Hepatocyte (in vitro differentiated cells): ENCODE measurements at regions not wholly inside any gene's neighbourhood (a gene's known extent, or its start where the extent isn't known, plus 50 kb on each side); places are given as distances from the start of the nearest gene placed in this dataset.

Source experiments
- DNase-seq: peaks from one replicate; pipeline ENCODE4 v3.0.0-alpha.2; 2016; ENCODE audit warnings: low spot score
- H2AFZ ChIP-seq: fragments of 200-600 bp; sonication (generic); 2 replicates; pipeline ENCODE4 v1.6.0; 2016; ENCODE audit warnings: antibody characterized with exemption, mild to moderate bottlenecking
- H3K27ac ChIP-seq: fragments of 200-600 bp; sonication (generic); 2 replicates; pipeline ENCODE4 v1.5.1; 2016; ENCODE audit warnings: mild to moderate bottlenecking
- H3K27me3 ChIP-seq: fragments of 200-600 bp; sonication (generic); 2 replicates; pipeline ENCODE4 v1.6.1; 2016
- H3K36me3 ChIP-seq: fragments of 200-600 bp; sonication (generic); replicated peaks from 2 replicates; pipeline ENCODE4 v1.5.1; 2016; ENCODE audit warnings: low read depth; ENCODE audit not compliant: insufficient read depth
- H3K4me1 ChIP-seq: fragments of 200-600 bp; sonication (generic); 2 replicates; pipeline ENCODE4 v1.5.1; 2016; ENCODE audit warnings: mild to moderate bottlenecking, moderate library complexity; ENCODE audit not compliant: insufficient read depth
- H3K4me2 ChIP-seq: fragments of 200-600 bp; sonication (generic); 2 replicates; pipeline ENCODE4 v1.6.0; 2016
- H3K4me3 ChIP-seq: fragments of 200-600 bp; sonication (generic); 2 replicates; pipeline ENCODE4 v1.5.1; 2016; ENCODE audit warnings: mild to moderate bottlenecking
- H3K79me2 ChIP-seq: fragments of 200-600 bp; sonication (generic); 2 replicates; pipeline ENCODE4 v1.6.0; 2017; ENCODE audit warnings: mild to moderate bottlenecking
- H3K9me2 ChIP-seq: fragments of 200-600 bp; sonication (generic); replicated peaks from 2 replicates; pipeline ENCODE4 v1.6.0; 2017; ENCODE audit warnings: mild to moderate bottlenecking; ENCODE audit not compliant: insufficient read depth
- H3K9me3 ChIP-seq: fragments of 200-600 bp; sonication (generic); 2 replicates; pipeline ENCODE4 v1.5.1; 2016; ENCODE audit warnings: low read depth, mild to moderate bottlenecking
- H4K20me1 ChIP-seq: fragments of 200-600 bp; sonication (generic); 2 replicates; pipeline ENCODE4 v1.6.0; 2016; ENCODE audit warnings: mild to moderate bottlenecking; ENCODE audit not compliant: insufficient read depth, poor library complexity, severe bottlenecking
- CTCF ChIP-seq: fragments of 200-600 bp; sonication (generic); IDR thresholded peaks from 2 replicates; pipeline ENCODE4 v1.5.1; 2016; ENCODE audit warnings: antibody characterized with exemption, mild to moderate bottlenecking; ENCODE audit not compliant: poor library complexity
- EZH2 ChIP-seq: fragments of 200-600 bp; sonication (generic); IDR thresholded peaks from 2 replicates; pipeline ENCODE4 v1.6.1; 2016; ENCODE audit warnings: antibody characterized with exemption, mild to moderate bottlenecking, borderline replicate concordance
- EZH2phosphoT487 ChIP-seq: fragments of 200-600 bp; sonication (generic); IDR thresholded peaks from one replicate; pipeline ENCODE4 v1.6.1; 2018; ENCODE audit warnings: antibody characterized with exemption, mild to moderate bottlenecking, low read depth, moderate library complexity; ENCODE audit not compliant: unreplicated experiment, severe bottlenecking
- WGBS: methylation state at CpG from one replicate; pipeline ENCODE4 v1.1.6; 2016; ENCODE audit warnings: low lambda C conversion rate; ENCODE audit errors: missing lambda C conversion rate; 5-methylcytosine and 5-hydroxymethylcytosine counted together

GRCh38 chr2:182585430-182585829 lies 130.6 kb upstream of the DNAJC10 start:
- Histone ChIP-seq H3K9me3 (no peaks in the 10 kb centered on the region), H3K27me3 (no peaks in the 10 kb centered on the region), H3K9me2 (no peaks in the 10 kb centered on the region), H3K27ac (no peak overlapping the region), H3K4me3 (no peak overlapping the region), H3K4me1 (no peaks in the 10 kb centered on the region), H3K79me2 (no peaks in the 10 kb centered on the region), H4K20me1 (no peaks in the 10 kb centered on the region), H2AFZ (no peak overlapping the region), H3K4me2 (no peak overlapping the region), H3K36me3 (no peaks in the 10 kb centered on the region)
- DNase-seq = no peak
- WGBS = 98% methylated on average over 2 of the region's 2 CpGs
- no peak for TF ChIP-seq EZH2phosphoT487
- TF ChIP-seq EZH2 = no peak
- TF ChIP-seq CTCF = no peak

GRCh38 chr2:182586426-182586825 lies 129.6 kb upstream of the DNAJC10 start:
- no peaks in the 10 kb centered on the region for H3K36me3 ChIP-seq
- no peak for DNase-seq
- H3K4me1 ChIP-seq = no peaks in the 10 kb centered on the region
- H3K9me2 ChIP-seq = no peaks in the 10 kb centered on the region
- H2AFZ ChIP-seq = no peak overlapping the region
- H3K4me2 ChIP-seq = no peak overlapping the region
- H3K27me3 ChIP-seq = no peaks in the 10 kb centered on the region
- WGBS = 84% methylated on average over 2 of the region's 2 CpGs
- H3K79me2 ChIP-seq = no peaks in the 10 kb centered on the region
- H3K4me3 ChIP-seq = no peak overlapping the region
- no peaks in the 10 kb centered on the region for H3K9me3 ChIP-seq
- no peaks in the 10 kb centered on the region for H4K20me1 ChIP-seq
- no peak overlapping the region for H3K27ac ChIP-seq
- no peak for TF ChIP-seq EZH2
- no peak for TF ChIP-seq CTCF
- no peak for TF ChIP-seq EZH2phosphoT487

- no peak overlapping the region for H3K27ac ChIP-seq
- H3K27me3 ChIP-seq = no peaks in the 10 kb centered on the region
- no peaks in the 10 kb centered on the region for H3K9me3 ChIP-seq
- H4K20me1 ChIP-seq = no peaks in the 10 kb centered on the region
- 89% methylated on average over 1 of the region's 1 CpG for WGBS
- H3K4me2 ChIP-seq = no peak overlapping the region
- TF ChIP-seq EZH2phosphoT487 = no peak
- no peak for TF ChIP-seq EZH2
- TF ChIP-seq CTCF = no peak
- no peak for DNase-seq
- H3K36me3 ChIP-seq = no peaks in the 10 kb centered on the region
- no peaks in the 10 kb centered on the region for H3K79me2 ChIP-seq
- H3K9me2 ChIP-seq = no peaks in the 10 kb centered on the region
- H3K4me1 ChIP-seq = no peaks in the 10 kb centered on the region
- H3K4me3 ChIP-seq = no peak overlapping the region
- H2AFZ ChIP-seq = no peak overlapping the region
Observed at GRCh38 chr2:182587831-182588230, 128.2 kb upstream of the DNAJC10 start.

- H3K9me2 ChIP-seq = no peaks in the 10 kb centered on the region
- H3K79me2 ChIP-seq = no peaks in the 10 kb centered on the region
- no peak overlapping the region for H3K27ac ChIP-seq
- no peaks in the 10 kb centered on the region for H4K20me1 ChIP-seq
- H3K36me3 ChIP-seq = no peaks in the 10 kb centered on the region
- no peaks in the 10 kb centered on the region for H3K9me3 ChIP-seq
- DNase-seq = no peak
- H3K4me3 ChIP-seq = no peak overlapping the region
- H3K4me1 ChIP-seq = no peaks in the 10 kb centered on the region
- no peaks in the 10 kb centered on the region for H3K27me3 ChIP-seq
- TF ChIP-seq EZH2 (no peak), CTCF (no peak), EZH2phosphoT487 (no peak)
- no peak overlapping the region for H2AFZ ChIP-seq
- no peak overlapping the region for H3K4me2 ChIP-seq
Observed at GRCh38 chr2:182589121-182589520, 126.9 kb upstream of the DNAJC10 start.
